ENCODE measurements at regions not wholly inside any gene's neighbourhood (a gene's known extent, or its start where the extent isn't known, plus 50 kb on each side); places are given as distances from the start of the nearest gene placed in this dataset.

DNA sequence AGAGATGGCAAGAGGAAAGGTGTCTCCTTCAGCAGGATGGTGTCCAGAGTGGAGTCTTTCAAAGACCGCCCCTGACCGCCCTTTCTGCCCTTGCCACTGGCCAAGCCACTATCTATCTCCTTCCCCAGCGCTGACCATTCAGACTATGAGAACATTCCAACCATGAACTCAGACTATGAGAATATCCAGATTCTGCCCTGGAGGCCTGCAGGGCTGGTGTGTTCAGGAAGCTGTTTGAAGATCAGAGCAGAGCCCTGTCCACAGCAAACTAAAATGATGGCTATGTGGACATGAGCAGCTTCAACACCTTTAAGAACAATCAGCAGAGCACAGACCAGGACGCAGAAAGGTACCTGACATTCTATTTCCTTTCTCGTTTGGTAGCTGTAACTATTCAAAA is 57.3 kb upstream of the WNT7A start:
- H3K36me3 Mint-ChIP-seq, result peaks cover 0 to 4% of the 10 kb centered on the region in 2 donors
- ATAC-seq (replicated peaks), result no peak

DNA sequence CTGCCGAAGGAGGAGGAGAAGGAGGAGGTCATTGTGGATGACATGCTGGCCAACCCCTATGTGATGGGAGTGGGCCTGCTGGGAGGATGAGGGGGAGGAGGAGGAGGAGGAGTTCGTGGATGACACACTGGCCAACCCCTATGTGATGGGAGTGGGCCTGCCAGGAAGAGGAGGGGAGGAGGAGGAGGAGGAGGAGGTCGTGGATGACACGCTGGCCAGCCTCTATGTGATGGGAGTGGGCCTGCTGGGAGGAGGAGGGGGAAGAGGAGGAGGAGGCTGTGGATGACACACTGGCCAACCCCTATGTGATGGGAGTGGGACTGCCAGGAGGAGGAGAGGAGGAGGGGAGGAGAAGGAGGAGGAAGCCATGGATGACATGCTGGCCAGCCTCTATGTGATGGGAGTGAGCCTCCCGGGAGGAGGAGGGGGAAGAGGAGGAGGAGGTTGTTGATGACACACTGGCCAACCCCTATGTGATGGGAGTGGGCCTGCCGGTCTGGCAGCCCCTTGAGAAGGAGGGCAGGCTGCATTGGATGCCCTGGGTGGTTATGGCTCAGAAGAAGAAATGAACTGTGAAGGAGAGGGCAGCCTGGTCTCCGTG is 55.7 kb upstream of the WNT7A start:
- Mint-ChIP-seq H3K9me3 (peaks cover 8 to 13% of the 10 kb centered on the region in 2 donors), H3K27me3 (peaks cover 43 to 56% of the 10 kb centered on the region in 2 donors), H3K36me3 (peaks cover 0 to 10% of the 10 kb centered on the region in 2 donors), H3K4me1 (peaks cover 0 to 2% of the 10 kb centered on the region in 2 donors), H3K27ac (no peak overlapping the region), H3K4me3 (no peak overlapping the region)
- DNase-seq (no peak), ATAC-seq (replicated peaks) (no peak)

More for the DNA sequence above, 57.3 kb upstream of the WNT7A start:
- H3K4me3 Mint-ChIP-seq, result no peak overlapping the region
- DNase-seq, result no peak
- H3K4me1 Mint-ChIP-seq, result peaks cover 0 to 2% of the 10 kb centered on the region in 2 donors
- peaks cover 31 to 40% of the 10 kb centered on the region in 2 donors for H3K27me3 Mint-ChIP-seq
- H3K9me3 Mint-ChIP-seq, result peaks cover 0 to 6% of the 10 kb centered on the region in 2 donors
- no peak overlapping the region for H3K27ac Mint-ChIP-seq

DNA sequence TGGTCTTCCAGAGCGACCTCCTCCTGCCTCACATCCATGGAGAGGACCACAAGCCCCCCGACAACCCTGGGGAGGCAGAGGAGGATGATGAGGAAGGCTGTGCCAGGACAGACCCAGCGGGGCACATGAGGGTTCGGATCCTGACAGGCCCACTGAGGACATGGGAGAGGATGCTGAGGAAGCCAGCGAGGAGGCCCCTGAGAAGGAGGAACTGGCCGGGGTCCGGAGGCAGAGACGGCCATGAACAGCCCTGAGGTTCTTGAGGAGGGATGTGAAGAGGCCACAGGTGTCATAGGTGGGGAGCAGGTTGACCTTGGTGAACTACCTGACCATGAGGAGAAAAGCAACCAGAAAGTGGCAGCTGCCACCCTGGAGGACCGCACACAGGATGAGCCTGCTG is 54.9 kb upstream of the WNT7A start:
- no peak overlapping the region for H3K27ac Mint-ChIP-seq
- no peak for ATAC-seq (replicated peaks)
- peaks cover 0 to 10% of the 10 kb centered on the region in 2 donors for H3K36me3 Mint-ChIP-seq
- DNase-seq, result no peak
- H3K9me3 Mint-ChIP-seq, result peaks cover 8 to 13% of the 10 kb centered on the region in 2 donors
- peaks cover 0 to 2% of the 10 kb centered on the region in 2 donors for H3K4me1 Mint-ChIP-seq
- no peak overlapping the region for H3K4me3 Mint-ChIP-seq
- peaks cover 43 to 57% of the 10 kb centered on the region in 2 donors for H3K27me3 Mint-ChIP-seq

DNA sequence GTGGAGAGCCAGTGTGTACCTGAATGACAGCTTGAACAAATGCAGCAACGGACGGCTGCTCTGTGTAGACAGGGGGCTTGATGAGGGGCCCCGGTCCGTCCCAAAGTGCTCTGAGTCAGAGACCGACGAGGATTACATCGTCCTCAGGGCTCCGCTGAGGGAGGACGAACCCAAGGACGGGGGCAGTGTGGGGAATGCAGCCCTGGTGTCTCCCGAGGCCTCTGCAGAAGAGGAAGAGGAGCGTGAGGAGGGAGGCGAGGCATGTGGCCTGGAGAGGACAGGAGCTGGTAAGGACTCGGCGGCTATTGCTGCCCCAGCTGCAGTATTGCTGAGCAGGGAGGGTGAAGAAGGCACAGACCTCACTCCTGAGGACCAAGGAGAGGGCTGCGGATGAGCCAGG is 54.4 kb upstream of the WNT7A start:
- Mint-ChIP-seq H3K36me3 (peaks cover 0 to 10% of the 10 kb centered on the region in 2 donors), H3K9me3 (peaks cover 8 to 13% of the 10 kb centered on the region in 2 donors), H3K27me3 (peaks cover 43 to 57% of the 10 kb centered on the region in 2 donors), H3K4me3 (no peak overlapping the region), H3K4me1 (peaks cover 0 to 2% of the 10 kb centered on the region in 2 donors), H3K27ac (no peak overlapping the region)
- DNase-seq, result no peak
- no peak for ATAC-seq (replicated peaks)

DNA sequence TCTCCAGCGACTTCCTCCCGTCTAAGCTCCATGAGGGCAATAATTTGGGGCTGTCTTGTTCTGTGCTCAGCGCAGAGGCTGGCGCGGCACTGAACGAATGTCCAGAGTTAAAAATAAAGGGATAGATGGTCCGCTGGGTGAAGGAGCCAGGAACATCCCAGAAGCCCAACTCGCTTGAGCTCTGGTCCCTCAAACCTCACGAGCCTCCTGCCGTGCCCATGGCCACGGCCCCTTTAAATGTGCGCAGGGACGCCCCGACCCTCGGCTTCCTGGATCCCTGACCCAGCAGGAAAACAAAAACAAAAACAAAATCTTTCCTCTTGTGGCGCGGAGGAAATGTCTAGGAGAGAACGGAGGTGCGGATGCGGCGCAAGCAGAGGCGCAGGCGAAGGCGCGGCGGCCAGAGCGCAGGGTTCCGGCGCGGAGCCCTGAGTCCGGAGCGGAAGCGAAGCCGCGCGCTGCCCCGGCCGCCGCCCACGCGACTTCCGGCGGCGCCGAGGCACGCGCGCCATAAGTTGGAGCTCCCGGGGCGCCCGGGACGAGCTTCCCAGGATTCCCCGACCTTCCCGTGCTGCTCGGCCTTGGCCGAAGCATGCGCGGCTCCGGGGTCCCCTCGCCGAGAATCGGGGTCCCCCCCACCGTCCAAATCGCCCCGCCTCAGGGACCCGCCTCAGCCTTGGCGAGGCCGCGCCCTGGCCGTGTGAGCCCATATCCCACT is 52.9 kb upstream of the WNT7A start:
- H3K27ac Mint-ChIP-seq, result no peak overlapping the region
- peak; percentile 23 to 41 for ATAC-seq (replicated peaks)
- H3K27me3 Mint-ChIP-seq, result peaks cover 43 to 57% of the 10 kb centered on the region in 2 donors
- peaks cover 0 to 10% of the 10 kb centered on the region in 2 donors for H3K36me3 Mint-ChIP-seq
- DNase-seq, result no peak
- peaks cover 0 to 2% of the 10 kb centered on the region in 2 donors for H3K4me1 Mint-ChIP-seq
- H3K9me3 Mint-ChIP-seq, result peaks cover 8 to 13% of the 10 kb centered on the region in 2 donors
- peak overlapping the region; percentile 57 to 81 for H3K4me3 Mint-ChIP-seq

DNA sequence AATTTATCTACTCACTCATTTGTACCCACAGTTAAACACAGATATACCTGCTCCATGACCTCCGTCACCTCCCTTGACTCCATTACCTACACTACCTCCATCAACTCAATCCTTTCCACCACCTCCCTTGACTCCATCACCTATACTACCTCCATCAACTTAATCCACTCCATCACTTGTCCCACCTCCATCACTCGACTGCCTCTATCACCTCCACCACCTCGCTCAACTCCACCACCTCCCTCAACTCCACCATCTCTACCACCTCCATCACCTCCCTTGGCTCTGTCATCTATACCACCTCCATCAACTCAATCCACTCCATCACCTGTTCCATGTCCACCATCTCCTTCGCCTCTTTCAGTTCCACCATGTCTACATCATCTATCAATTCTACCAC is 51.3 kb upstream of the WNT7A start:
- no peak overlapping the region for H3K27ac Mint-ChIP-seq
- H3K4me1 Mint-ChIP-seq, result peaks cover 0 to 2% of the 10 kb centered on the region in 2 donors
- no peak overlapping the region for H3K4me3 Mint-ChIP-seq
- peaks cover 0 to 10% of the 10 kb centered on the region in 2 donors for H3K36me3 Mint-ChIP-seq
- peaks cover 43 to 51% of the 10 kb centered on the region in 2 donors for H3K27me3 Mint-ChIP-seq
- DNase-seq (no peak), ATAC-seq (replicated peaks) (no peak)
- peaks cover 8 to 13% of the 10 kb centered on the region in 2 donors for H3K9me3 Mint-ChIP-seq
